ENCODE measurements at regions not wholly inside any gene's neighbourhood (a gene's known extent, or its start where the extent isn't known, plus 50 kb on each side); places are given as distances from the start of the nearest gene placed in this dataset.
"Not testable (repeated sequence)": the region's sequence is repeated elsewhere in the genome, so short reads cannot be mapped to it uniquely, and the experiment has no call there.

- Histone ChIP-seq H3K36me3 (no peaks in the 10 kb centered on the region), H3K27me3 (no peaks in the 10 kb centered on the region), H3K4me3 (no peak overlapping the region), H3K4me1 (ENCODE audit: insufficient read depth) (peaks cover 5% of the 10 kb centered on the region), H3K9me3 (no peaks in the 10 kb centered on the region), H3K27ac (no peak overlapping the region)
- WGBS, 3 donors: 74 to 80% (median 77%) methylated on average over 4 of the region's 4 CpGs
- intact Hi-C loops (cut with DNase I): no loop called here
- DNase-seq: no peak
- no peak for TF ChIP-seq POLR2A (IDR thresholded peaks at IDR 0.05)
- no peak for TF ChIP-seq CTCF (IDR thresholded peaks at IDR 0.05)
- no peak for TF ChIP-seq EP300 (IDR thresholded peaks at IDR 0.05)
Measured at GRCh38 chr3:15933439-15934139, 135.8 kb upstream of the ANKRD28 start.

- TF ChIP-seq EP300 (IDR thresholded peaks at IDR 0.05) (no peak), CTCF (IDR thresholded peaks at IDR 0.05) (no peak), POLR2A (IDR thresholded peaks at IDR 0.05) (no peak)
- intact Hi-C loops (cut with DNase I): no loop called here
- H3K9me3 ChIP-seq: no peaks in the 10 kb centered on the region
- no peaks in the 10 kb centered on the region for H3K27me3 ChIP-seq
- H3K4me1 ChIP-seq (ENCODE audit: insufficient read depth): peaks cover 5% of the 10 kb centered on the region
- H3K4me3 ChIP-seq: no peak overlapping the region
- H3K27ac ChIP-seq: no peak overlapping the region
- no peak for DNase-seq
- 64 to 78% (median 69%) methylated on average over 6 of the region's 6 CpGs for WGBS, 3 donors
- no peaks in the 10 kb centered on the region for H3K36me3 ChIP-seq
Measured at GRCh38 chr3:15934389-15935195, 136.8 kb upstream of the ANKRD28 start.

GRCh38 chr3:15936312-15936711 lies 138.5 kb upstream of the ANKRD28 start:
- intact Hi-C loops (cut with DNase I): no loop called here
- Histone ChIP-seq H3K27ac (no peak overlapping the region), H3K27me3 (no peaks in the 10 kb centered on the region), H3K4me1 (ENCODE audit: insufficient read depth) (peaks cover 5% of the 10 kb centered on the region), H3K36me3 (no peaks in the 10 kb centered on the region), H3K9me3 (no peaks in the 10 kb centered on the region), H3K4me3 (no peak overlapping the region)
- DNase-seq: no peak
- WGBS, 3 donors: 12 to 17% (median 13%) methylated on average over 5 of the region's 5 CpGs
- no peak for TF ChIP-seq POLR2A (IDR thresholded peaks at IDR 0.05)
- no peak for TF ChIP-seq CTCF (IDR thresholded peaks at IDR 0.05)
- no peak for TF ChIP-seq EP300 (IDR thresholded peaks at IDR 0.05)

- H3K9me3 ChIP-seq: no peaks in the 10 kb centered on the region
- no peaks in the 10 kb centered on the region for H3K4me1 ChIP-seq (ENCODE audit: insufficient read depth)
- H3K4me3 ChIP-seq: no peak overlapping the region
- H3K27me3 ChIP-seq: no peaks in the 10 kb centered on the region
- DNase-seq: no peak
- no peak for TF ChIP-seq EP300 (IDR thresholded peaks at IDR 0.05)
- TF ChIP-seq CTCF (IDR thresholded peaks at IDR 0.05): no peak
- no peak for TF ChIP-seq POLR2A (IDR thresholded peaks at IDR 0.05)
- H3K27ac ChIP-seq: no peak overlapping the region
- H3K36me3 ChIP-seq: no peaks in the 10 kb centered on the region
- 92 to 100% (median 100%) methylated on average over 1 of the region's 1 CpG for WGBS, 3 donors
- intact Hi-C loops (cut with DNase I): no loop called here
Measured at GRCh38 chr3:15940641-15941040, 142.9 kb upstream of the ANKRD28 start.

- H3K27ac ChIP-seq; DNase-seq; H3K36me3 ChIP-seq; H3K27me3 ChIP-seq; intact Hi-C loops (cut with DNase I); H3K9me3 ChIP-seq; H3K4me3 ChIP-seq; H3K4me1 ChIP-seq (ENCODE audit: insufficient read depth): not testable (repeated sequence)
- 81 to 88% (median 81%) methylated on average over 2 of the region's 2 CpGs for WGBS, 3 donors
Measured at GRCh38 chr3:15941457-15941856, 143.7 kb upstream of the ANKRD28 start.
